Pancreas (tissue), 10 donors: ENCODE measurements at regions not wholly inside any gene's neighbourhood (a gene's known extent, or its start where the extent isn't known, plus 50 kb on each side); places are given as distances from the start of the nearest gene placed in this dataset.
A peak's percentile ranks its signal among the peaks of the same experiment; 100 is the strongest.

Source experiments
- ATAC-seq, 4 donors: fragments of 200-7000 bp; cut with Tn5 transposase; one replicate each; pipeline versions ENCODE4 v1.8.0 to v1.9.1; 2020; ENCODE audit warnings: mild to moderate bottlenecking in 4 of 4, moderate library complexity in 4 of 4
- DNase-seq, 6 donors: peaks; one replicate each; pipeline ENCODE4 v3.0.0-alpha.2; 2020
- FAIRE-seq: peaks from 2 replicates; lab custom pipeline; 2012; peaks lifted over from hg19 to GRCh38; lab: Jason Lieb, UNC
- H3K27ac ChIP-seq, 4 donors: fragments of 200-600 bp; sonication (generic); 1 replicate in 3 of 4; 2 replicates in 1 of 4; pipeline versions ENCODE4 v1.5.0 to v1.8.0; 2020
- H3K27me3 ChIP-seq, 4 donors: fragments of 200-600 bp; one replicate each; pipeline ENCODE4 v1.8.0; 2021
- H3K36me3 ChIP-seq, 3 donors: fragments of 200-600 bp; sonication (generic) in 1 of 3; one replicate each; pipeline versions ENCODE4 v1.5.0 to v1.8.0; 2020 to 2021
- H3K4me1 ChIP-seq, 3 donors: fragments of 200-600 bp; one replicate each; pipeline ENCODE4 v1.8.0; 2021
- H3K4me3 ChIP-seq, 4 donors: fragments of 200-600 bp; sonication (generic) in 2 of 4; one replicate each; pipeline versions ENCODE4 v1.5.0 to v1.8.0; 2020 to 2021
- H3K9me3 ChIP-seq, 4 donors: fragments of 200-600 bp; one replicate each; pipeline ENCODE4 v1.8.0; 2021
- WGBS, 2 donors: extraction: QIAGEN DNeasy Blood & Tissue Kit; methylation state at CpG; one replicate each; pipeline ENCODE4 v1.1.7; 2013; 5-methylcytosine and 5-hydroxymethylcytosine counted together
- intact Hi-C, 3 donors: fragments of 100-400 bp; cut with DNase I; formaldehyde crosslinking; loops; one replicate each; pipeline versions ENCODE4 v1.11.1 to v1.14.2; 2022
- TF ChIP-seq, protein P1 (sequence below), 4 donors: fragments of 200-600 bp; sonication (generic) in 3 of 4; IDR thresholded peaks; one replicate each; pipeline versions ENCODE4 v1.5.0 to v1.8.0; 2021; ENCODE audit warnings: antibody characterized with exemption in 4 of 4
- donor health status: healthy with polysubstance abuse.
- donor health status: DM: no; HTN: no; CAD: no; lungs with moderate emphysema.
- donor health status: DM: no; HTN: no; CAD: no.
- donor health status: control.
- donor health status: control.
- donor health status: Bipolar disorder and iron deficiency.
- donor health status: DM: yes; HTN: yes; CAD: no.
- donor health status: DM: no; HTN: no; CAD: no.
- donor health status: DM: no; HTN: no; CAD: no.
- donor health status: DM: yes; HTN: yes; CAD: no.

- Histone ChIP-seq H3K36me3 (no peaks in the 10 kb centered on the region), H3K4me1 (no peaks in the 10 kb centered on the region), H3K4me3 (no peak overlapping the region), H3K9me3 (no peaks in the 10 kb centered on the region), H3K27ac (no peak overlapping the region), H3K27me3 (no peaks in the 10 kb centered on the region)
- 56 to 61% methylated on average over 5 of the region's 5 CpGs for WGBS, 2 donors
- ATAC-seq, result no peak
- FAIRE-seq, result no peak
- no peak for DNase-seq
- intact Hi-C loops, result no loop called here
- TF ChIP-seq, protein P1, sequence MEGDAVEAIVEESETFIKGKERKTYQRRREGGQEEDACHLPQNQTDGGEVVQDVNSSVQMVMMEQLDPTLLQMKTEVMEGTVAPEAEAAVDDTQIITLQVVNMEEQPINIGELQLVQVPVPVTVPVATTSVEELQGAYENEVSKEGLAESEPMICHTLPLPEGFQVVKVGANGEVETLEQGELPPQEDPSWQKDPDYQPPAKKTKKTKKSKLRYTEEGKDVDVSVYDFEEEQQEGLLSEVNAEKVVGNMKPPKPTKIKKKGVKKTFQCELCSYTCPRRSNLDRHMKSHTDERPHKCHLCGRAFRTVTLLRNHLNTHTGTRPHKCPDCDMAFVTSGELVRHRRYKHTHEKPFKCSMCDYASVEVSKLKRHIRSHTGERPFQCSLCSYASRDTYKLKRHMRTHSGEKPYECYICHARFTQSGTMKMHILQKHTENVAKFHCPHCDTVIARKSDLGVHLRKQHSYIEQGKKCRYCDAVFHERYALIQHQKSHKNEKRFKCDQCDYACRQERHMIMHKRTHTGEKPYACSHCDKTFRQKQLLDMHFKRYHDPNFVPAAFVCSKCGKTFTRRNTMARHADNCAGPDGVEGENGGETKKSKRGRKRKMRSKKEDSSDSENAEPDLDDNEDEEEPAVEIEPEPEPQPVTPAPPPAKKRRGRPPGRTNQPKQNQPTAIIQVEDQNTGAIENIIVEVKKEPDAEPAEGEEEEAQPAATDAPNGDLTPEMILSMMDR (IDR thresholded peaks at IDR 0.05), result no peak
Measured at GRCh38 chrX:144715337-144715736, 532.0 kb upstream of the SPANXN1 start.

- FAIRE-seq, result no peak
- intact Hi-C loops, result no loop called here
- 34 to 49% methylated on average over 4 of the region's 4 CpGs for WGBS, 2 donors
Measured at GRCh38 chrX:144716187-144716586, 531.1 kb upstream of the SPANXN1 start.

GRCh38 chrX:144717682-144718081 lies 529.6 kb upstream of the SPANXN1 start:
- intact Hi-C loops, result no loop called here
- FAIRE-seq, result no peak

More at GRCh38 chrX:144716187-144716586, 531.1 kb upstream of the SPANXN1 start:
- H3K4me3 ChIP-seq, result no peak overlapping the region
- DNase-seq (no peak), ATAC-seq (no peak)
- H3K9me3 ChIP-seq, result no peaks in the 10 kb centered on the region
- TF ChIP-seq, protein P1 (IDR thresholded peaks at IDR 0.05), result no peak
- no peaks in the 10 kb centered on the region for H3K27me3 ChIP-seq
- no peak overlapping the region for H3K27ac ChIP-seq
- H3K4me1 ChIP-seq, result no peaks in the 10 kb centered on the region
- H3K36me3 ChIP-seq, result no peaks in the 10 kb centered on the region

DNA sequence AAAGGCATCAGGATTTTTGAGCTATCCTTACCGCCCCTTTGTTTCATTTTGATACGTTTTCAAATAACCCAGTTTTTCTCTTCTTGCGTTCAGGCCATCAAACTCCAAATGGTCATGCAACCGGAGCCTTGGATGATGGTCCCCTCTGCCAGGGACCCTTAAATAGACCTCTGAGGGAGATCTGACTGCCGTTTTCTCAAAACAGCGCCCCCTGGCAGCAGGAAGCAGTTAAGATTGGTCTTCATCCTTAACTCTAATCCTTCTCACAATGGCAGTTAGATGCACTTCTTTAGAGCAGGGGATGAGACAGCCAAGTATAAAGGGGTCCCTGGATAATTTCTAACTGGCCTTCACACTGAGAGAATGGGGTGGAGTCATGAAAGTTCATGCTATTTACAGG lies 525.0 kb upstream of the SPANXN1 start:
- Histone ChIP-seq H3K9me3 (no peaks in the 10 kb centered on the region), H3K27me3 (no peaks in the 10 kb centered on the region), H3K4me1 (no peaks in the 10 kb centered on the region), H3K36me3 (no peaks in the 10 kb centered on the region), H3K27ac (no peak overlapping the region), H3K4me3 (no peak overlapping the region)
- WGBS, 2 donors, result 36 to 46% methylated on average over 6 of the region's 6 CpGs
- ATAC-seq (no peak), DNase-seq (no peak), FAIRE-seq (no peak)
- intact Hi-C loops, result no loop called here
- TF ChIP-seq, protein P1 (IDR thresholded peaks at IDR 0.05), result no peak

More at GRCh38 chrX:144717682-144718081, 529.6 kb upstream of the SPANXN1 start:
- WGBS, 2 donors, result 73 to 85% methylated on average over 1 of the region's 1 CpG
- H3K27ac ChIP-seq, result no peak overlapping the region
- TF ChIP-seq, protein P1 (IDR thresholded peaks at IDR 0.05), result no peak
- ATAC-seq (no peak), DNase-seq (peak in 1 of 6 donors; percentile 32)
- H3K4me3 ChIP-seq, result no peak overlapping the region
- H3K36me3 ChIP-seq, result no peaks in the 10 kb centered on the region
- no peaks in the 10 kb centered on the region for H3K4me1 ChIP-seq
- H3K9me3 ChIP-seq, result no peaks in the 10 kb centered on the region
- no peaks in the 10 kb centered on the region for H3K27me3 ChIP-seq

GRCh38 chrX:144730471-144730870 lies 516.8 kb upstream of the SPANXN1 start:
- Histone ChIP-seq H3K4me3 (no peak overlapping the region), H3K27me3 (peaks cover 0 to 3% (median 0%) of the 10 kb centered on the region in 4 donors), H3K9me3 (no peaks in the 10 kb centered on the region), H3K4me1 (no peaks in the 10 kb centered on the region), H3K36me3 (no peaks in the 10 kb centered on the region), H3K27ac (no peak overlapping the region)
- 39 to 54% methylated on average over 2 of the region's 2 CpGs for WGBS, 2 donors
- DNase-seq, result no peak
- TF ChIP-seq, protein P1 (IDR thresholded peaks at IDR 0.05), result no peak
- ATAC-seq, result no peak
- intact Hi-C loops, result no loop called here
- no peak for FAIRE-seq
